K562 (cell line): ENCODE measurements at regions not wholly inside any gene's neighbourhood (a gene's known extent, or its start where the extent isn't known, plus 50 kb on each side); places are given as distances from the start of the nearest gene placed in this dataset.

ENCODE experiments used
- ATAC-seq: fragments of 200-7000 bp; cut with Tn5 transposase; 3 replicates; pipeline ENCODE4 v1.9.1; 2020; ENCODE audit warnings: moderate library complexity
- BruUV-seq: library from RNA; stranded (reverse); fragments of 400-500 nt; replicated peaks from 2 replicates; lab custom pipeline; 2021; lab: Mats Ljungman, UMichigan
- CTCF ChIA-PET: fragments of 300-600 bp; formaldehyde crosslinking; extraction: SDS; loops from one replicate; lab custom pipeline; 2021; ENCODE audit warnings: low intra/inter-chr PET ratio; lab: Yijun Ruan, JAX
- POLR2A ChIA-PET: fragments of 300-600, 350-650 bp; sonication (Branson Sonifier 250); formaldehyde crosslinking; extraction: SDS; loops from one replicate; lab custom pipeline; 2021; ENCODE audit warnings: antibody characterized with exemption, inconsistent platforms; lab: Yijun Ruan, JAX
- DNase-seq, 4 experiments: peaks; one replicate each; pipeline versions ENCODE4 v3.0.0 to v3.0.0-alpha.2; 2011 to 2018; ENCODE audit warnings: low spot score in 3 of 4, mixed read lengths in 3 of 4; ENCODE audit errors: extremely low read depth in 1 of 4
- FAIRE-seq: peaks from 2 replicates; lab custom pipeline; 2011; peaks lifted over from hg19 to GRCh38; lab: Jason Lieb, UNC
- H2AFZ ChIP-seq: 2 replicates; pipeline ENCODE4 v1.6.0; 2011; ENCODE audit warnings: low read depth, low read length, control low read depth, inconsistent platforms
- H3K27ac ChIP-seq: fragments of 200-600 bp; 3 replicates; pipeline ENCODE4 v1.8.0; 2011; ENCODE audit warnings: low read depth, mild to moderate bottlenecking, control low read depth, inconsistent platforms, low read length, moderate library complexity, mixed read lengths; ENCODE audit errors: extremely low read depth
- H3K27me3 ChIP-seq, 2 experiments: fragments of 300-600 bp in 1 of 2; 2 replicates in 1 of 2; 3 replicates in 1 of 2; pipeline versions ENCODE4 v1.6.0 to v1.8.0; 2011; ENCODE audit warnings: inconsistent platforms in 2 of 2, low read length in 2 of 2, mild to moderate bottlenecking in 1 of 2, mixed read lengths in 1 of 2, moderate library complexity in 1 of 2; ENCODE audit not compliant: control insufficient read depth in 2 of 2, insufficient read depth in 2 of 2
- H3K36me3 ChIP-seq: fragments of 300-600 bp; 3 replicates; pipeline ENCODE4 v1.8.0; 2011; ENCODE audit warnings: mild to moderate bottlenecking, low read length, inconsistent platforms; ENCODE audit not compliant: control insufficient read depth, insufficient read depth
- H3K4me1 ChIP-seq, 2 experiments: fragments of 200-600 bp in 1 of 2; replicated peaks in 1 of 2; 2 replicates in 1 of 2; 3 replicates in 1 of 2; pipeline versions ENCODE4 v1.5.1 to v1.8.0; 2011; ENCODE audit warnings: inconsistent platforms in 2 of 2, low read length in 2 of 2, mild to moderate bottlenecking in 1 of 2, mixed read lengths in 1 of 2, moderate library complexity in 1 of 2; ENCODE audit not compliant: control insufficient read depth in 2 of 2, insufficient read depth in 2 of 2
- H3K4me2 ChIP-seq: 2 replicates; pipeline ENCODE4 v1.6.1; 2011; ENCODE audit warnings: low read length, control low read depth, inconsistent platforms, mixed read lengths; ENCODE audit not compliant: insufficient read depth
- H3K4me3 ChIP-seq: fragments of 200-600 bp; sonication (generic), shearing (Covaris generic); 2 replicates; pipeline ENCODE4 v1.5.1; 2016; ENCODE audit warnings: control low read depth, inconsistent platforms
- H3K79me2 ChIP-seq: fragments of 200-600 bp; 3 replicates; pipeline ENCODE4 v1.8.0; 2011; ENCODE audit warnings: low read length, inconsistent platforms; ENCODE audit not compliant: control insufficient read depth, insufficient read depth
- H3K9ac ChIP-seq, 2 experiments: 2 replicates each; pipeline versions ENCODE4 v1.6.0 to v1.6.1; 2011; ENCODE audit warnings: low read depth in 2 of 2, low read length in 2 of 2, control low read depth in 1 of 2, inconsistent platforms in 1 of 2, mild to moderate bottlenecking in 1 of 2, mixed read lengths in 1 of 2; ENCODE audit not compliant: insufficient read depth in 1 of 2
- H3K9me1 ChIP-seq: one replicate; pipeline ENCODE4 v1.6.0; 2011; ENCODE audit warnings: inconsistent platforms, mild to moderate bottlenecking, low read length, moderate library complexity; ENCODE audit not compliant: control insufficient read depth, insufficient read depth
- H3K9me3 ChIP-seq: replicated peaks from 2 replicates; pipeline ENCODE4 v1.5.1; 2011; ENCODE audit warnings: low read depth, low read length, inconsistent platforms; ENCODE audit not compliant: control insufficient read depth, insufficient read depth
- H4K20me1 ChIP-seq: replicated peaks from 2 replicates; pipeline ENCODE4 v1.6.1; 2011; ENCODE audit warnings: low read length, inconsistent platforms, mixed read lengths; ENCODE audit not compliant: control insufficient read depth, insufficient read depth
- ARID1B ChIP-seq: fragments of 450-650 bp; IDR thresholded peaks from 2 replicates; pipeline ENCODE4 v1.6.1; 2016; ENCODE audit warnings: antibody characterized with exemption, mild to moderate bottlenecking, inconsistent platforms
- ATF1 ChIP-seq, 2 experiments: fragments of 450-650 bp in 1 of 2; IDR thresholded peaks; 2 replicates each; pipeline ENCODE4 v1.6.1; 2016; ENCODE audit warnings: missing compliant biosample characterization in 1 of 2, missing genetic modification characterization in 1 of 2
- CCNT2 ChIP-seq: IDR thresholded peaks from 2 replicates; pipeline ENCODE4 v1.6.1; 2011; ENCODE audit warnings: borderline replicate concordance, low read depth, mild to moderate bottlenecking, moderate library complexity, mixed read lengths, low read length; ENCODE audit not compliant: insufficient read length; ENCODE audit errors: extremely low read depth
- DPF2 ChIP-seq: fragments of 450-650 bp; IDR thresholded peaks from 2 replicates; pipeline ENCODE4 v1.6.1; 2016
- ETV1 ChIP-seq: fragments of 450-650 bp; conservative IDR thresholded peaks from 2 replicates; pipeline ENCODE4 v1.6.1; 2016; ENCODE audit warnings: missing genetic modification characterization, control low read depth, low read depth, missing compliant biosample characterization
- FOXJ3 ChIP-seq: sonication (generic); formaldehyde crosslinking; IDR thresholded peaks from 2 replicates; pipeline ENCODE4 v1.4.0; 2020; ENCODE audit warnings: mild to moderate bottlenecking, missing genetic modification reagents
- MAX ChIP-seq: sonication (generic); formaldehyde crosslinking; IDR thresholded peaks from 2 replicates; pipeline ENCODE4 v1.9.0; 2022; ENCODE audit warnings: mild to moderate bottlenecking, missing genetic modification reagents
- MAZ ChIP-seq, 2 experiments: fragments of 450-650 bp in 1 of 2; sonication (generic) in 1 of 2; formaldehyde crosslinking; IDR thresholded peaks in 1 of 2; conservative IDR thresholded peaks in 1 of 2; 2 replicates each; pipeline versions ENCODE4 v1.4.0 to v1.5.0; 2020; ENCODE audit warnings: mild to moderate bottlenecking in 1 of 2, missing genetic modification reagents in 1 of 2
- NONO ChIP-seq, 2 experiments: fragments of 200-400 bp in 1 of 2; fragments of 450-650 bp in 1 of 2; formaldehyde crosslinking in 1 of 2; IDR thresholded peaks; 2 replicates each; pipeline ENCODE4 v1.6.1; 2017; ENCODE audit warnings: low read depth in 2 of 2, mild to moderate bottlenecking in 2 of 2, moderate library complexity in 2 of 2, low read length in 1 of 2
- RAD21 ChIP-seq, 2 experiments: fragments of 250-450 bp in 1 of 2; fragments of 450-650 bp in 1 of 2; sonication (Bioruptor Pico) in 1 of 2; formaldehyde crosslinking in 1 of 2; IDR thresholded peaks in 1 of 2; conservative IDR thresholded peaks in 1 of 2; 2 replicates each; pipeline versions ENCODE4 v1.4.0 to v1.8.0; 2020 to 2022; ENCODE audit warnings: mild to moderate bottlenecking in 2 of 2, moderate library complexity in 1 of 2
- SAFB2 ChIP-seq: fragments of 200-400 bp; formaldehyde crosslinking; IDR thresholded peaks from 2 replicates; pipeline ENCODE4 v1.6.1; 2018; ENCODE audit warnings: borderline replicate concordance, low read length, low read depth, moderate library complexity; ENCODE audit not compliant: severe bottlenecking
- SMAD4 ChIP-seq: fragments of 250-450 bp; sonication (Bioruptor Pico); conservative IDR thresholded peaks from 2 replicates; pipeline ENCODE4 v1.8.0; 2021; ENCODE audit warnings: inconsistent platforms, mild to moderate bottlenecking, moderate library complexity
- ZBTB11 ChIP-seq, 3 experiments: fragments of 200-800 bp in 1 of 3; fragments of 250-450 bp in 1 of 3; fragments of 450-650 bp in 1 of 3; sonication (Bioruptor Pico) in 1 of 3; sonication (Bioruptor generic) in 1 of 3; formaldehyde crosslinking in 1 of 3; IDR thresholded peaks; 2 replicates each; pipeline versions ENCODE4 v1.6.1 to v1.8.0; 2016 to 2022; ENCODE audit warnings: mild to moderate bottlenecking in 2 of 3, missing genetic modification characterization in 2 of 3, missing compliant biosample characterization in 1 of 3, moderate library complexity in 1 of 3
- ZNF311 ChIP-seq: fragments of 250-450 bp; sonication (Bioruptor Pico); IDR thresholded peaks from 2 replicates; pipeline ENCODE4 v1.4.0; 2020; ENCODE audit warnings: mild to moderate bottlenecking, moderate library complexity
- ZNF324 ChIP-seq: fragments of 250-450 bp; sonication (Bioruptor Pico); IDR thresholded peaks from 2 replicates; pipeline ENCODE4 v1.4.0; 2020; ENCODE audit warnings: mild to moderate bottlenecking
- ZNF589 ChIP-seq: fragments of 200-800 bp; sonication (Bioruptor generic); IDR thresholded peaks from 2 replicates; pipeline ENCODE4 v1.6.1; 2016; ENCODE audit warnings: low read depth, missing genetic modification characterization, missing compliant biosample characterization
- WGBS: fragments of 100-300 bp; shearing (Covaris generic); methylation state at CpG from one replicate; pipeline ENCODE4 v1.1.6; 2016; ENCODE audit warnings: low coverage, mixed read lengths; ENCODE audit not compliant: insufficient coverage; ENCODE audit errors: missing lambda C conversion rate; 5-methylcytosine and 5-hydroxymethylcytosine counted together
- in situ Hi-C: fragments of 300-500 bp; cut with MboI; formaldehyde crosslinking; loops from 4 replicates; pipeline ENCODE4 v1.15.0; 2018; ENCODE audit warnings: inconsistent platforms, mixed read lengths
- intact Hi-C: fragments of 100-400 bp; cut with micrococcal nuclease; formaldehyde crosslinking; loops from 2 replicates; pipeline ENCODE4 v1.14.2; 2022

- no peak for TF ChIP-seq NONO (IDR thresholded peaks at IDR 0.05; ENCODE audit: low read depth in 2 of 2, low read length in 1 of 2)
- TF ChIP-seq SMAD4 (CRISPR knock-in tag): no peak
- no peak for TF ChIP-seq SAFB2
- no peak for TF ChIP-seq MAZ (CRISPR knock-in tag; conservative IDR thresholded peaks at IDR 0.05 in 1 of 2, IDR thresholded peaks at IDR 0.05 in 1 of 2)
- no peak for TF ChIP-seq MAX (CRISPR knock-in tag)
- TF ChIP-seq CCNT2: no peak
- TF ChIP-seq FOXJ3: no peak
Observed at GRCh38 chr7:130902755-130903357, 168.8 kb upstream of the KLF14 start (continued).

- no peaks in the 10 kb centered on the region for H3K27me3 ChIP-seq
- CTCF ChIA-PET: no interaction called here
- peak; percentile 84 for ATAC-seq
- in situ Hi-C loops: loop anchor here (5.0 kb wide), 1 partner anchor 104 kb away; no protein-coding TSS in a partner anchor
- H3K9ac ChIP-seq: peak overlapping the region in 1 of 2 experiments; percentile 8; a peak in 1 of 4 replicates
- no peaks in the 10 kb centered on the region for H3K9me1 ChIP-seq
- peak in 3 of 4 experiments; percentile 42 to 76 (median 71) for DNase-seq
- H3K4me1 ChIP-seq: peaks cover 5 to 15% of the 10 kb centered on the region in 2 experiments; a peak in 4 of 5 replicates
- H3K4me2 ChIP-seq: peak overlapping the region; percentile 27
- BruUV-seq: no TSS peak
- intact Hi-C loops: no loop called here
- peak overlapping the region; percentile 18 for H2AFZ ChIP-seq
- no peak for FAIRE-seq
- WGBS: 23% methylated on average over 8 of the region's 8 CpGs
- POLR2A ChIA-PET: interaction anchor here (0.9 to 1.9 kb wide), 4 partner anchors 9 to 56 kb away, joined by 3 to 6 read pairs (median 6); no protein-coding TSS in a partner anchor
- H3K79me2 ChIP-seq: no peaks in the 10 kb centered on the region
- H3K36me3 ChIP-seq: no peaks in the 10 kb centered on the region
- peak overlapping the region; percentile 52 for H3K27ac ChIP-seq
- no peaks in the 10 kb centered on the region for H3K9me3 ChIP-seq
- no peak overlapping the region for H3K4me3 ChIP-seq
- no peaks in the 10 kb centered on the region for H4K20me1 ChIP-seq
- TF ChIP-seq ARID1B (peak; percentile 42; the same call in 1 of the 2 replicates), ATF1 (CRISPR knock-in tag; IDR thresholded peaks at IDR 0.05) (no peak), ATF1 (tag; IDR thresholded peaks at IDR 0.05) (peak; percentile 62), ZNF324 (CRISPR knock-in tag) (no peak), ZNF311 (CRISPR knock-in tag) (no peak), ZBTB11 (CRISPR knock-in tag; IDR thresholded peaks at IDR 0.05) (peak in 1 of 3 experiments; percentile 11; a peak in 1 of 6 replicates), ETV1 (tag) (peak; percentile 59), ZNF589 (CRISPR knock-in tag) (peak; percentile 32; the same call in 1 of the 2 replicates), DPF2 (peak; percentile 27; the same call in 1 of the 2 replicates), RAD21 (CRISPR knock-in tag; conservative IDR thresholded peaks at IDR 0.05 in 1 of 2, IDR thresholded peaks at IDR 0.05 in 1 of 2) (no peak)
Observed at GRCh38 chr7:130903358-130903974, 169.5 kb upstream of the KLF14 start.
